ENCODE measurements at regions not wholly inside any gene's neighbourhood (a gene's known extent, or its start where the extent isn't known, plus 50 kb on each side); places are given as distances from the start of the nearest gene placed in this dataset.
"Not testable (repeated sequence)": the region's sequence is repeated elsewhere in the genome, so short reads cannot be mapped to it uniquely, and the experiment has no call there.

GRCh38 chr16:9141813-9142212, 50.4 kb downstream of the HAPSTR1 start:
- DNase-seq: no peak

- DNase-seq: no peak
These were observed 52.7 kb downstream of the HAPSTR1 start for GRCh38 chr16:9144106-9144505.

DNA sequence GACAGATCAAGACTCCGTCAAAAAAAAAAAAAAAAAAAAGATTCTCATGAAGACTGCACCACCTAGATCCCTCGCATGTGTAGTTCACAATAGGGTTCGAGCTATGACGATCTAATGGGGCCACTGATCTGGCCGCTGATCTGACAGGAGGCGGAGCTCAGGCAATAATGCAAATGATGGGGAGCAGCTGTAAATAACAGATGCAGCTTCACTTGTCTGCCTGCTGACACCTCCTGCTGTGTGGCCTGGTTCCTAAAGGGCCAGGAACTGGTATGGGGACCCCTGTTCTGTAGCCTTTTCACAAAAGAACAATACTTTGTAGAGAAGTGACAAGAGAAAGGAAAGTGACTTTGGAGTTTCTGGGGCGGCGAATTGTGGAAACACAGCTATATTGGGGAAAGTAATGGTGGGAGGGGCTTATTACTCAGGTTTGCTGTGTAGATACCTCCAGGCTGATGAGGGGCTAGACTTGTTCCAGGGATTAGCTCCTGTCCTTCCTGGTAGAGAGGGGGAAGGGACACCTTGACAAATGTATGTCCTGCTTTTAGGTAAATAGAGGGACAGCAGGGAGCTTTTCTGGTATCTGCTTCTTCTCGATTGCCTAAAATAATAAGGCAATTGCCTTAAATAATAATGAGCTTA, 57.1 kb downstream of the HAPSTR1 start:
- no peak for DNase-seq

DNA sequence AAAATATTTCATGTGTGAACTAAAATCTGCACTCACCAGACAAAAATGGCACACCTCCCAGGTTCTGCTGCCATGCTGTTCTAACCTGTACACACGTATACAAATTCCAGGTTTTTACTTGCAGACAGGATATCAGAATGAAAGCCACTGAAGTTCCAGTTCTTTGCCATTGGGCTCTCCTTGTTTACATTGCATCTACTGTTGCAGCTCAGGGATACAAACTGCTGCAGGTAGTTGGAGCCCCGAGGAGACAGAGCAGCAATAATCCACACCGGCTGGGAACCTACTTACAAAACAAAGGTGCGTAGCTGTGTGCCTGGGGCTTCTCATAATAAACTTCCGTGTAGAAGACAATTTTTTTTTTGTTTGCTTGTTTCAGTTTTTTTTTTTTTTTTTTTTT, 59.6 kb downstream of the HAPSTR1 start:
- no peak for DNase-seq

- DNase-seq: no peak
These were observed 60.2 kb downstream of the HAPSTR1 start for GRCh38 chr16:9151597-9151996.

DNA sequence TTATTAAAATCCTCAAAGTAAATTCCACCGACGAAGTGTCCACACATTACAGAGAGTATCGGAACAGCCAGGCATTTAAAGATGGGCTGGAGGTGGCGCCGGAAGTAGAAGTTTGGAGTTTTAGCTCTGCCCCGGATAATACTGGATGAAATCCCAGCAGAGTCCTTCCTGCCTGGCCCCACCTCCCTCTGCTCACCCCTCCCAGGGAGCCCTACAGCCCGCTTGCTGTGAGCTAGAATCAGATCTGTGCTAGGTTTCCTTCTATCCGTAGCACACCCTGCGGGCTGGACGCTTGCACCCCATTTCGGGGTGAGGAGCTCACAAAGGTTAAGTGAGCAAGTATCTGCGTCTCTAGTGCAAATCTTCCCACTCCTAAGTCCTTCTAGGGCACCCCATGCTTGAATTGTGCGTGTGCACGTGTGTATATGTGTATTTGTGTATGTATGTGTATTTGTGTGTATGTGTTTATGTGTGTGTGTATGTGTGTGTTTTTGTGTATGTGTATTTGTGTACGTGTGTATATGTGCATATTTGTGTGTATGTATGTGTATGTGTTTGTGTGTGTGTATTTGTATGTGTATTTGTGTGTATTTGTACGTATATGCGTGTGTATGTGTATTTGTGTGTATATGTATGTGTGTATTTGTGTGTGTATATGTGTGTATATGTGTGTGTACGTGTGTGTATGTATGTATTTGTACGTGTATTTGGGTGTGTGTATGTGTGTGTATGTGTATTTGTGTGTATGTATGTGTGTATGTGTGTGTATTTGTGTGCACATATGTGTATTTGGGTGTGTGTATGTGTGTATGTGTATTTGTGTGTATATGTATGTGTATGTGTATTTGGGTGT, 61.4 kb downstream of the HAPSTR1 start:
- no peak for DNase-seq

GRCh38 chr16:9153502-9153864, 62.0 kb downstream of the HAPSTR1 start:
- DNase-seq: no peak

- no peak for DNase-seq
These were observed 63.3 kb downstream of the HAPSTR1 start for GRCh38 chr16:9154567-9155410.

DNA sequence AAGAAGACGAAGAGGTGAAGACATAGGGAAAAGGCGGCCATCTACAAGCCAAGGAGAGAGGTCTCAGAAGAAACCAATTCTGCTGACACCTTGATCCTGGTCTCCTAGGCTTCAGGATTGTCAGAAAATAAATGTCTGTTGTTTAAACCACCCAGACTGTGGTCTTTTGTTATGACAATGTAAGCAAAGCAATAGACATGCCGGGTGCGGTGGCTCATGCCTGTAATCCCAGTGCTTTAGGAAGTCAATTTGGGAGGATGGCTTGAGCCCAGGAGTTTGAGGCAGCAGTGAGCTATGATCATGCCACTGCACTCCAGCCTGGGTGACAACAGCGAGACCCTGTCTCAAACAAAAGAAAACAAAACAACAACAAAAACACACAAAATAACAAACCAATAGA, 64.4 kb downstream of the HAPSTR1 start:
- no peak for DNase-seq

- DNase-seq: peak; percentile 26
These were observed 68.6 kb downstream of the HAPSTR1 start for GRCh38 chr16:9159839-9160550.

DNA sequence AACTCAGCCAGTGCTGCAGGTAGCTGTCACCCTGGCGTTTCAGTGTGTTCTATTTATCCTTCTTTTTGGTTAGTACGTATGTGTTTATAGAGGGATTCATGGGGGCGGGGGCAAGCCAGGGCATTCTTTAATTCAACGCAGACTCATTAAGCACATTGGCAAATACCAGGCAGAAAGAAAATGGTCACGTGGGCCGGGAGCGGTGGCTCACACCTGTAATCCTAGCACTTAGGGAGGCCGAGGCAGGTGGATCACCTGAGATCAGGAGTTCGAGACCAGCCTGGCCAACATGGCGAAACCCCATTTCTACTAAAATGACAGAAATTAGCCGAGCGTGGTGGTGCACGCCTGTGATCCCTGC, 69.1 kb downstream of the HAPSTR1 start:
- DNase-seq: no peak

DNA sequence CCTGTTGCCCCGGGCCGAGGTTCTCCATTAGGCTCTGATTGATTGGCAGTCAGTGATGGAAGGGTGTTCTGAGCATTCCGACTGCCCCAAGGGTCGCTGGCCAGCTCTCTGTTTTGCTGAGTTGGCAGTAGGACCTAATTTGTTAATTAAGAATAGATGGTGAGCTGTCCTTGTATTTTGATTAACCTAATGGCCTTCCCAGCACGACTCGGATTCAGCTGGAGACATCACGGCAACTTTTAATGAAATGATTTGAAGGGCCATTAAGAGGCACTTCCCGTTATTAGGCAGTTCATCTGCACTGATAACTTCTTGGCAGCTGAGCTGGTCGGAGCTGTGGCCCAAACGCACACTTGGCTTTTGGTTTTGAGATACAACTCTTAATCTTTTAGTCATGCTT, 74.2 kb downstream of the HAPSTR1 start:
- no peak for DNase-seq

GRCh38 chr16:9166326-9166993, 75.0 kb downstream of the HAPSTR1 start:
- DNase-seq: not testable (repeated sequence)

GRCh38 chr16:9169094-9169493, 77.7 kb downstream of the HAPSTR1 start:
- no peak for DNase-seq

DNA sequence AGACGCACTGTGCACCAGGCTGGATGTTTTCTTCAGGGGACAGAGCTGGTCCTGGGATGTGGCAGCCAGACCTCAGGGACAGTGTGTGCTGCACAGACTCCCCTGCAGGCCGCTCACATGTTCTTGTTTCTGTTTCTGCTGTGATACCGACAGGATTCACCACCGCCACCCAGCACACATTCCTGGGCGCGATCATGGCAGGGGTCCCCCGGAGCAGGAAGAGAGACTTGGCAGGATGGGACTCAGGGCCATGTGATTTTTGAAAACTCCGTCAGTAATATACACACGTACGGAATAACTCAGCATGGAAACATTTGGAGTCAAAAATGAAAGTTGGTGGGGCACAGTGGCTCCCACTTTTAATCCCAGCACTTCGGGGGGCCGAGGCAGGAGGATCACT, 79.0 kb downstream of the HAPSTR1 start:
- DNase-seq: no peak

DNA sequence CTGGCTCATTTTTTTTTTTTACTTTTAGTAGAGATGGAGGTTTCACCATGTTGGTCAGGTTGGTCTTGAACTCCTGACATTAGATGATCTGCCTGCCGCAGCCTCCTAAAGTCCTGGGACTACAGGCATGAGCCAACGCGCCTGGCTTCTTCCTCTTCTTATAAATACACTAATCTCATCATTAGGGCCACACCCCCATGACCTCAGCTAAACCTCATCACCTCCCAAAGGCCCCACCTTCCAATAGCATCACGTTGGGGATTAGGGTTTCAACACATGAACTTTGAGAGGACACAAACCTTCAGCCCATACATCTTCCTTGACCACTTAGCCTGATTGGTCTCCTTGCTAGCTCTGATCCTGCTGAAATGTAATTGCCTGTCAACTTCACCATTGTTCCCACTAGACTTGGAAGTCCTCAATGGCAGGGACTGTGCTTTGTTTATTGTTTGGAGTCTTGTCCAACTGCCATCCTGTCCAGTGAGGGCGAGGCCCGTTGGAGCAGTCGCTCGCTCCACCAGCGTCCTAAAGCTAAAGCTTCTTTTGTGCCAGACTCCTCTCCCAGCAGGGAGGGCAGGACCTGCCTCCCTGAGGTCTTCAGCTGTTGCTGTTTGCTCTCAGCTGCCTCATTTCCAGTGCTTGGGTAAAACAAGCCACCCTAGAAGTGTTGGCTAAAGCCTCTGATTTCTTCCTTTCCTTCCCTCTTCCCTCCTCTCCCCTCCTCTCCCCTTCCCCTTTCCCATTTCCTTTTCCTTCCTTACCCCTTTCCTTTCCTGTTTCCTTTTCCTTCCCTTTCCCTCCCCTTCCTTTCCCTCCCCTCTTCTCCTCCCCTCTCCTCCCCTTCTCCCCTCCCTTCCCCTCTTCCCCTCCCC, 85.3 kb downstream of the HAPSTR1 start:
- DNase-seq: no peak

GRCh38 chr16:9177861-9178260, 86.4 kb downstream of the HAPSTR1 start:
- DNase-seq: no peak

- DNase-seq: no peak
These were observed 92.4 kb downstream of the HAPSTR1 start for GRCh38 chr16:9183682-9184353.

DNA sequence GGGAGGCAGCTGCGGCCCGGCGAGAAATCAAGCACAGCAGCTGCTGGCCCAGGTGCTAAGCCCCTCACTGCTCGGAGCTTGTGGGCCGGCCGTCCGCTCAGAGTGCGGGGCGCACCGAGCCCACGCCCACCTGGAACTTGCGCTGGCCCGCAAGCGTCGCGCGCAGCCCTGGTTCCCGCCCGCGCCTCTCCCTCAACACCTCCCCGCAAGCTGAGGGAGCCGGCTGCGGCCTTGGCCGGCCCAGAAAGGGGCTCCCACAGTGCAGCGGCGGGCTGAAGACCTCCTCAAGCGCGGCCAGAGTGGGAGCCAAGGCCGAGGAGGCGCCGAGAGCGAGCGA, 92.9 kb downstream of the HAPSTR1 start:
- no peak for DNase-seq

DNA sequence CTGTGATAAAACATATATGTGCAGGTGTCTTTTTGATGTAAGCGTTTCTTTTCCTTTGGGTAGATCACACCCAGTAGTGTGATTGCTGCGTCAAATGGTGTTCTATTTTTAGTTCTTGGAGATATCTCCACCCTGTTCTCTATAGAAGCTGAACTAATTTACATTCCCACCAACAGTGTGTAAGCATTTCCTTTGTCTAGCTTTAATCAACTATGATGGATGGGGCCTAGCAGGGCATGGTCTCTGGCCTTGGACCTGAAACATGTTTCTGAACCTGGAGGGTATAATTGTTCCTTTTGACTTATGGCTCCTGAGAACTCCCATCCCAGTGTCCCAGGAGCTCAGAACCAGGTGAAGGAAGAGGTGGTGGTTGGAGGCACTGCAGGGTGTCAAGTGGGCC, 93.9 kb downstream of the HAPSTR1 start:
- no peak for DNase-seq

- no peak for DNase-seq
These were observed 94.6 kb downstream of the HAPSTR1 start for GRCh38 chr16:9186061-9186460.

Measured in NCI-H1436 (cell line).